ENCODE measurements at regions not wholly inside any gene's neighbourhood (a gene's known extent, or its start where the extent isn't known, plus 50 kb on each side); places are given as distances from the start of the nearest gene placed in this dataset.
"Not testable (repeated sequence)": the region's sequence is repeated elsewhere in the genome, so short reads cannot be mapped to it uniquely, and the experiment has no call there.

DNA sequence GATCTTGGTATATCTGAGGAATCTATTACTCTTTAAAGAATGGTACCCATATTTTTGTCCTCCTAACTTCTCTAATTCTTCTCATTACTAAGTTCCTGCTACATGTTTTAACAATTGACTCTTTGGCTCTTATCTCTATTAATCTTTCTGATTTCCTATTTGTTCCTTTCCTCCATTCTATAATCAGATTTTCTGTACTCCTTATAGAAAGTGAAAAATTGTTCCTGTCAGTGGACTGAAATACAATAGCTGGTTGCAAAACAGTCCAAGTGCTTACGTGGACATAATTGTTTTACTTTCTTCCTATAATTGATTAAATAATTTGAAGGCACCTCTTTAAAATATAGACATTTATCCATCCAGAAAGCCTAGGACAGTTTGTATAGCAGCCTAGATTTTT lies 86.7 kb upstream of the PTHLH start:
- FAIRE-seq (no peak), DNase-seq (ENCODE audit: insufficient read length, low spot score) (no peak)

DNA sequence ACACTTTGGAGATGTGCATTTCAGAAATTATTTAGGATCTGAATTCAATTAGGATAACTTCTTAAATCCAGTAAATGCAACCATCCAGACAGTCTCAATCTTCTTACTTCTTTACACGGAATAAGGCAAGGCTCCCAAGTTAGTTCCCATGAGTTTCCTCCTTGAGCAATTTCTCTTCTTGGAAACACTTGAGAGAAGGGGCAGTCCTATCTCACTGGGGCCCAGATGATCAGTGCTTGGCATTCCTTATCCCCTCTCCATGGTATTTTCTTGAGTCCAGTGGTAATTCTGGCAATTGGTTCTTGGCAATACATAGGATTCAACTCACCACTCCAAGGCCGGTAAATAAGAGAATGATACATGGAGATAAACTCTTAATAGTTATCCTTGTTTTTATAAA lies 87.1 kb upstream of the PTHLH start:
- FAIRE-seq, result no peak
- no peak for DNase-seq (ENCODE audit: insufficient read length, low spot score)

- FAIRE-seq, result no peak
- no peak for DNase-seq (ENCODE audit: insufficient read length, low spot score)
These were observed 88.3 kb upstream of the PTHLH start for GRCh38 chr12:28060871-28061270.

- DNase-seq (ENCODE audit: insufficient read length, low spot score), result no peak
- FAIRE-seq, result peak; percentile 40
These were observed 90.9 kb upstream of the PTHLH start for GRCh38 chr12:28063355-28063880.

DNA sequence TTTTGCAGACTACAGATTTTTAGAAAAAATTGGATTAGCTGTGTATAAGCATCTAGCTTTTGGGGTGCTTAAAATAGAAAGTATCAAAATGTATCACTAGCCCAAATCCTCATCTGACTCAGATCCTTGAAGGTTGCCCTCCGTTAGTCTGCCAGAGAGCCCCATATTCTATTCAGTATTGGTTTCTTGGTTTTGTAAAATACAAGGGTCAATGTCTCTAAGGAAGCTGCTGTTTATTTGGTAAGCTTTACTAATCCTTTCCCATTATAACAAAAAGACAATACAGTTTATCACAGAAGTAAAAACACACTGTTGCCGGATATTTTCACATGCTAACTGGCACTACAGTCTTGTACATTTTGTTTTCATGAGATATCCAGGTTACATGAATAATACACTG lies 92.8 kb upstream of the PTHLH start:
- DNase-seq (ENCODE audit: insufficient read length, low spot score) (no peak), FAIRE-seq (no peak)

DNA sequence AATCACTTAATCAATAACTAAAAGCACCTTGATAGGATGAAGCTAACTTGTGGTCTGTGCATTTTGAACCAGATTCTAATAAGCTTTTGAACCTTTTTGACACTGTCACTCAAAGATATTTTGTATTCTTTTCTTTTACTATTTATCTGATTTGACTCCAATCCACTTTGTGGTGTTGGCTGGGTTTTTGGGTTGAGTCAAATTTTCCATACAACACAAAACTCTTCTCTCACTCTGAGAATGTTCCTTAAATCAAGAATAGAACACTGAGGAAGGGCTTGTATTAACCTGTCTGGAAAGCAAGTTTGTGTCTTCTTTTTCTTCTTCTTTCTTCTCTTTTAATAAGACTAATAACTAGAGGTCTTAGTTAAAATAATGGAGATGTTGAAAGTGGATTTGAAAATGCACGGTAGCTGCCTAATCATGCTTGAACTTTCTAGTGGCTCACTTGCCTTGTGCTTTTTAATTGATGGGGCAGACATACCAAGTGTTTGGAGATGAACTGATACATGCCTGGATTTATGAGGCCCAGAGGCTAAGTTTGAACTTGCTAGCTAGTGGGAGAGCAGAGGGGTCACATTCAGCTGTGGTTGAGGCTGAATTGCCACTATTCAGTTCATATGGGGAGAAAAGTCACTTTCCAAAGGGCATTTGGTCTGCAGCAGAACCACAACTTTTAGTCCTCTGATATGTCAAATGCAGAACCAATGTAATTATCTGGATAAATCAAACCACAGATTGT lies 93.5 kb upstream of the PTHLH start:
- DNase-seq (ENCODE audit: insufficient read length, low spot score) (no peak), FAIRE-seq (peak; percentile 75)

GRCh38 chr12:28066879-28067278 lies 94.3 kb upstream of the PTHLH start:
- DNase-seq (ENCODE audit: insufficient read length, low spot score), result no peak
- FAIRE-seq, result no peak

- FAIRE-seq (no peak), DNase-seq (ENCODE audit: insufficient read length, low spot score) (no peak)
These were observed 95.9 kb upstream of the PTHLH start for GRCh38 chr12:28068467-28068866.

GRCh38 chr12:28079539-28079938 lies 107.0 kb upstream of the PTHLH start:
- peak; percentile 73 for FAIRE-seq

GRCh38 chr12:28082096-28082495 lies 108.2 kb upstream of the CCDC91 start:
- DNase-seq (ENCODE audit: insufficient read length, low spot score) (no peak), FAIRE-seq (peak; percentile 4)

More at GRCh38 chr12:28079539-28079938, 107.0 kb upstream of the PTHLH start:
- DNase-seq (ENCODE audit: insufficient read length, low spot score), result no peak

GRCh38 chr12:28083840-28084678 lies 106.2 kb upstream of the CCDC91 start:
- DNase-seq (ENCODE audit: insufficient read length, low spot score) (no peak), FAIRE-seq (peak; percentile 28)

GRCh38 chr12:28086521-28087155 lies 103.6 kb upstream of the CCDC91 start:
- FAIRE-seq (peak; percentile 67), DNase-seq (ENCODE audit: insufficient read length, low spot score) (no peak)

GRCh38 chr12:28088566-28089272 lies 101.5 kb upstream of the CCDC91 start:
- no peak for DNase-seq (ENCODE audit: insufficient read length, low spot score)
- FAIRE-seq, result no peak

- FAIRE-seq (no peak), DNase-seq (ENCODE audit: insufficient read length, low spot score) (peak; percentile 37)
These were observed 100.9 kb upstream of the CCDC91 start for GRCh38 chr12:28089338-28089737.

DNA sequence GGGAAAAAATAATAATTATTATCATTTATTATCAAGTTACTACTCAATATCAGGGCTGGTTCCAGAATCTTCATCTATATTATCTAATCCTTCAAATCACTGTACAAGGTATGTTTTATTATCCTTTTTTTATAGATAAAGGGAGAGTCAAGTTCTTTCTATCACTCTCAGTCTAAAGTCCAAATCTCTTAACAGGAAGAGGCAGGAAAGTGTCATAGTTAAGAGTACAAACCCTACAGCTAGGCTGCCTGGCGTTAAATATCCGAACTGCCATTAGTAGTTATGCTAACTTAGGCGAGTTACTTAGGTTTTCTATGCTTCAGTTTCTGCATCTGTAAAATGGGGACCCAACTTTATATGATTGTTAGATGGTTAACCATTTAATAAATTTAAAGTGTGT lies 99.4 kb upstream of the CCDC91 start:
- FAIRE-seq (no peak), DNase-seq (ENCODE audit: insufficient read length, low spot score) (no peak)

- DNase-seq (ENCODE audit: insufficient read length, low spot score), result no peak
- no peak for FAIRE-seq
These were observed 97.9 kb upstream of the CCDC91 start for GRCh38 chr12:28092396-28092795.

GRCh38 chr12:28096649-28097048 lies 93.6 kb upstream of the CCDC91 start:
- DNase-seq (ENCODE audit: insufficient read length, low spot score) (no peak), FAIRE-seq (no peak)

- DNase-seq (ENCODE audit: insufficient read length, low spot score), result no peak
- no peak for FAIRE-seq
These were observed 93.0 kb upstream of the CCDC91 start for GRCh38 chr12:28097221-28097620.

GRCh38 chr12:28099245-28099644 lies 91.0 kb upstream of the CCDC91 start:
- not testable (repeated sequence) for FAIRE-seq; DNase-seq (ENCODE audit: insufficient read length, low spot score)

DNA sequence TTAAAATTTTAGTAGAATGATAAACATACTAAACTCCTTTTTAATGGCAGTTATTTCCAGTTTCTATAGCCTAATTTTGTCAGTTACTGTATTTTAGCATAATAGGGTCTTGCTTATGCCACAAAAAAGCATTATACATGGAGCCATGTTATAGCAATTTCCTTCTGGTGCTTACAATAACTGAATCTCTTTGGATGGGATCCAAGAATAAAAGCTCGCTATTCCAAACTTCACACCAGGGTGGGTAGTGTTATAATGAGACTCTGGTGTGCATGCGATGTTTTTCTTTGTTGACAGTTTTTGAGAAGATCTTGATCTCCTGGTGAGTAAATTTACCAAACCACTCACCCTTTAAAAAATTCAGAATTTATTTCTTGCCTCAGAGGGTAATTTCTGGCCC lies 90.4 kb upstream of the CCDC91 start:
- no peak for FAIRE-seq
- no peak for DNase-seq (ENCODE audit: insufficient read length, low spot score)

GRCh38 chr12:28100717-28101116 lies 89.5 kb upstream of the CCDC91 start:
- FAIRE-seq, result no peak

More at GRCh38 chr12:28100717-28101116, 89.5 kb upstream of the CCDC91 start:
- DNase-seq (ENCODE audit: insufficient read length, low spot score), result no peak

All from HTR-8/SVneo (cell line).